ENCODE measurements at regions not wholly inside any gene's neighbourhood (a gene's known extent, or its start where the extent isn't known, plus 50 kb on each side); places are given as distances from the start of the nearest gene placed in this dataset.
"Not testable (repeated sequence)": the region's sequence is repeated elsewhere in the genome, so short reads cannot be mapped to it uniquely, and the experiment has no call there.

DNA sequence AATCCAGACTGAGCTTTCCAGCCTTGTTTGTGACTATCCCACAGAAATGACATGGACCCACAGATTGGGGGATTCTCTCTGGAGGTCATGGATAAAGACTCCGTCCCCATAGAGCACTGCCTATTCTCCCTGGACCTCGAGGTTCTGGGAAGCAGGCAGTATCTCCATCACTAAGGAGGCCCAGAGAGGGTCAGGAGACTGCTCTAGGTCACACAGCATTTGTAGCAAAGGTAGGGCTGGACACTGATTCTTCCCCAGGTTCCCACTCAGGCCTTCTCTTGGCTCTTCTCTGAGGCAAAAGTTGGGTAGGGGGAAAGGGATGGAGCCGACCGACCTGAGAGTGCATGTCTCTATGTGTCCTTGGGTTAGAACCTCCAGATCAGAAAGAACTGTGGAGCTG is 80.9 kb downstream of the PTPRS start:
- no peak for DNase-seq (ENCODE audit: low spot score)

DNA sequence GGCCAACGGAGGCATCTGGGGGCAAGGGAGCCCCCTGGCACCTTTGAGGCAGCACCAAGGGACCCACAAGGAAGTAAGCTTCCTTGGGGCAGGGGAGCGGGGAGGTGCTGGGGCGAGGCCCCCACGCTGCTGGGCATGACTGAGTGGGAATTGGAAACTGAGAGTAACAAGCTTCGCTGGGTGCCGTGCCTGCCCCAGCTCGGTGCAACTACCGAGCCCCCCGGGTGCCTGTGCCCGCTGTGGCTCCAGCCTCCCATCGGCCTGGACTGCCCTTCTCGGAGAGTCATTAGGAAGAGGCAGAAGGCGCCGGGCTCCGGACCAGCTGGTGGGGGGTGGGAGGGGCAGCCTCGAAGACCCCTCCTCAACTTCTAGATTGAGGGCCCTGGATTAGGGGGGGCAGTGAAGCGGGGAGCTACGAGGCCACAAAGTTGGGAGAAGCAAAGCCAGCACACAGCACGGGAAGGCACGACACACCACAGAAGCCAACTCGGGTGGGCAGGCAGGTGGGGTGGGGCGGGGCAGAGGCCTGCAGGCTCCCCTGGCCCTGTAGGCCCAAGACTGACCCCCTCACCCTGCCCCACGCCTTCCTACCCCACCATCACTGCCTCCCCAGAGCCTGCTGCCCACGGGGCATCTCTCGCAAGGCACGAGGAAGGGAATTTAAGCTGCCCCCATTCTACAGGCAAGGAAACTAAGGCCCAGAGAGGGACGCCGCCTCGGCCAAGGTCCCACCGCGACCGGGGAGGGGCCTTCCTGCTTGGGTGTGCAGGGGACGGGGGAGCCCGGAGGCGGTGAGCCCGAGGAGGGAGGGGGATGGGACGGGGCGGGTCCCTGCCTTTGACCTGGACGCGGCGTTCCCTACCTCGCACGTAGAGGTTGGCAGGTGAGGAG is 83.2 kb downstream of the PTPRS start:
- DNase-seq (ENCODE audit: low spot score): no peak

DNA sequence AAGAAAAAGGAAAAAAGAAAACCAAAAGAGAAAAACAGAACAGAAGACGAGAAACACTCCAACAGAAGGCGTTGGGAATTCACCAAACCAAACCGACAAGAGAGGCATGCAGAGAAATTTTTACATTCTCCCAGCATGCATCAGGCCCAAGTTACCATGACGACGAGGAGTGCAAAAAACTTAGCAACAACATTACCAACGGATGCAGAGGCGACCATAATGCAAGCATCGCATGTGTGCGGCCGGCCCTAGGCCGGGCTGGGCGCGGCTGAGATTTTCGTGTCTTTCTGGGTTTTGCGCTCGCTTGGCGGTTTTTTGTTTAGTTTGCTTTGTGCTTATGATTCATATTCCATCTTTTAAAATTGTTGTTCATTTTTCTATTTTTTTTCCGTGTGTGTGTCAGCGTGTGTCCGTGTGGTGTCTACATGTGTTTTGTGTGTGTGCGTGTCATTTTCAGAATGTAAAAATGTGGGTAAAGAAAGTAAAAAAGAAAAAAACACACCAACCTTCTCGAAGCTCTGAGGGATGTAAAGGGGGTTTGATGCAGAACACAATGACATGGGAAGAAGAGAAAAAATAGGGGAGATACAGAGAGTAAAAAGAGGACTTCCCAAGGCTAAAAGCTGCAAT is 84.9 kb downstream of the PTPRS start:
- no peak for DNase-seq (ENCODE audit: low spot score)

DNA sequence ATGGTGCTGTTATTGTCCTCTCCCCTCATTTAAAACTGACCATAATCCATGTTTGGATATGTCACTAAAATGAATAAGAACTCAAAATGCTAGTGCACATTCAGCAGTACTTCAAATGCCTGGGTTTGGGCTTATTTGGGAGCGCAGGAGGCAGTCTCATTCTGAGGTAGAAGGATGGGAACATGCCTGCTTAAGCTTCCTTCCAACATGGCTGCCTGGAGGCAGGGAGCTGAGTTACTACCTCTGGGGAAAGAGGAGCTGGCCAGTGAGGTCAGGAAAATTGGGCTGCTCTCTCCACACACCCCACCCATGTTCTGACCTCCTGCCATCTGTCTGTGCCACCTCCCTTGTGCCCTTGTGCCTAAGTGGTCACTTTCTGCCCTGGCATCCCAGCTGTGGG is 85.7 kb downstream of the PTPRS start:
- DNase-seq (ENCODE audit: low spot score): no peak

DNA sequence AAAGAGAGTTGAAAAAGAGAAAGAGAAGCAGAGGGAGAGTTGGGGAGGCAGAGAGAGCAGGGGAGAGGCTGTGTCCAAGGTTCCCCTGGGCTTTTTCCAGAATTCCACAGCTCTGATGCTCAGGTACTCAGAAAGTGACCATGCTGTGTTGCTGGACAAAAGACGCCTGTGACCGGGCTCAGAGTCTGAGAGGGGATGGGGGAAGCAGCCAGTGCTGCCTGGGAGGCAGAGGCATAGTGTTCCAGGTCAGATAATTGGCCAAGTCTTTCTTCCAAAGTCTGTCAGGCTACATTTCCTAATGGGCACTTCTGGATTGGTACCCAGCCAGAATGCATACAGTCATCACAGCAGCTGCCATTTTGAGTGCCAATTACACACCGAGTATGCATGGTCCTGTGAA is 86.1 kb downstream of the PTPRS start:
- no peak for DNase-seq (ENCODE audit: low spot score)

DNA sequence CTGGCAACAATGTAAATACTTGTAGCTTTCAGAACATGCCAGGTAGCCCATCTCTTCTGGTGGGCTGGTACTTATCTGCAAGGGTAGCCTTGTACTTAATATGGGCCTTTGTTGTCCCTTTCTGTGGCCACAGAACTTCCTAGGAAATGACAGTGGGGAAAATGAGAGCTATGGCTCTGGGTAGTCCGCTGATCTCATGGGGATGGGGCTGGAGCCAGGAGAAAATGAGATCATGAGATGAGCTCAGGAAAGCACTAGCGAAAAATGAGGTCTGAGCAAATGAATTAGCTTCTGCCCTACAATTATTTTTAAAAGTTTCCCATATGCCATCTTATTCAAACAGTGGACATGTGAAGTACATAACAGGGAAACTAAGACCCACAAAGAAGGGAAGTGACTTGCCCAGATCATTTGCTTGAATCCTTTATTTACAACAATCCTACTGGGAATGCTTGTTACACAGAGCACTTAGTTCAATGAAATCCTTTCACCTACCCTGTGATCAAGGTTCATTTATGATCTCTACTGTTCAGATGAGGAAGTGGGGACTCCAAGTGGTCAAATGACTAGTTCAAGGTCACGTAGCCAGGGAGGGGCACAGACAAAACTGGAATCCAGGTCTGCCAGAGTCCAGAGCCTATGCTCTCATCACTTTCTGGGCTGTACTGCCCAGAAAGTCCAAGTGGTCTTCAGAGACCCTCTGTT is 87.1 kb downstream of the PTPRS start:
- no peak for DNase-seq (ENCODE audit: low spot score)

GRCh38 chr19:5251096-5252065 is 89.2 kb downstream of the PTPRS start:
- DNase-seq (ENCODE audit: low spot score): no peak

GRCh38 chr19:5250127-5250659 is 90.4 kb downstream of the PTPRS start:
- no peak for DNase-seq (ENCODE audit: low spot score)

DNA sequence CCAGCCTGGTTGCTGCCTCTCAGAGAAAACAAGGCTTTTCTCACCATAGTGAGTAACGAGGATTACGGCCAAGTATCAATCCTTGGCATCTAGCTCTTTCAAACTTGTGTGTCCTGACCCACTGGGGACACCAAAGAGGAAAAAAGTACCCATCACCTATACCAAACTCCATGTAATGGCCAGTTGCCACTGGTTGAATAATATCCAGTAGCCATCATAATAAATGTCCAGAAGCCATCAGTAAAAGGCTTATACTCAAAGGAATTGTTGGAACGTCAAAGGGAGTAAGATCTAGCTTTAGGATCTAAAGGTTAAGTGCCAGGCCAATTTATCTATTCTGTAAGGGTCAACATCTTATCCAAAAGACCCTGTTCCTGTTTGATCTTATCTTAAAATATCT is 91.1 kb downstream of the PTPRS start:
- no peak for DNase-seq (ENCODE audit: low spot score)

DNA sequence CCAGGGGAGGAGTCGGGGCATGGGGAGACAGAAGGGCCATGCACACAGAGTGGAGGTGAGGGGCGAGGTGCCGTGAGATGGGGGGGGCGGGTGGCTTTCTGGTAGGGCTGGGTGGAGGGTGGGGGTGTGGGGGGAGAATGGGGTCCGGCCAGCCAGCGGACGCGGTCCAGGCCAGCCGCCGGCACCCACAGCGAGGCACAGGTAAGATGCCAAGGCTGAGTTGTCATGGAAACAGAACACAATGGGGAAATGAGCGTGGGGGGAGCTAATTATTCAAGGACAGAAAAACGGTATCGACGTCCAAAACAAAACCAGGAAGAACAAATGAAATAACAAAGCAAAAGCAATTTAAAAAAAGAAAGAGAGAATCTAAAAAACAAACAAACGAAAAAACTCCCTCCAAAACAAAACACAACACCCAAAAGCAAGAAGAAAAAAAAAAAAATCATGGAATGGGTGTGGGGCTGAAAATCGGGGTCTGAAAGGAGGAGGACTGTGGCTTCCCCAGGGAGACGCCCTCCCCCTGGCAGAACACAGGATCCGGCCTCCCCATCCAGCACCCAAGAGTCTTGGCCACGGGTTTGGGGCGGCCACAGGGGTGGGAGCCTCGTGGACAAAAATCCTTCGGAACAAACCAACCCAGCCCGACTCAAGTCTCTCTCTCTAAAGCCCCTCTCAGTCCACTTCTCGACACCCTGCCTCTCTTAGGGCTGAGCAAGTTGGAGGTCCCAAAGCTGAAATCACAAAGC is 92.5 kb downstream of the PTPRS start:
- no peak for DNase-seq (ENCODE audit: low spot score)

GRCh38 chr19:5246554-5247155 is 94.0 kb downstream of the PTPRS start:
- no peak for DNase-seq (ENCODE audit: low spot score)

DNA sequence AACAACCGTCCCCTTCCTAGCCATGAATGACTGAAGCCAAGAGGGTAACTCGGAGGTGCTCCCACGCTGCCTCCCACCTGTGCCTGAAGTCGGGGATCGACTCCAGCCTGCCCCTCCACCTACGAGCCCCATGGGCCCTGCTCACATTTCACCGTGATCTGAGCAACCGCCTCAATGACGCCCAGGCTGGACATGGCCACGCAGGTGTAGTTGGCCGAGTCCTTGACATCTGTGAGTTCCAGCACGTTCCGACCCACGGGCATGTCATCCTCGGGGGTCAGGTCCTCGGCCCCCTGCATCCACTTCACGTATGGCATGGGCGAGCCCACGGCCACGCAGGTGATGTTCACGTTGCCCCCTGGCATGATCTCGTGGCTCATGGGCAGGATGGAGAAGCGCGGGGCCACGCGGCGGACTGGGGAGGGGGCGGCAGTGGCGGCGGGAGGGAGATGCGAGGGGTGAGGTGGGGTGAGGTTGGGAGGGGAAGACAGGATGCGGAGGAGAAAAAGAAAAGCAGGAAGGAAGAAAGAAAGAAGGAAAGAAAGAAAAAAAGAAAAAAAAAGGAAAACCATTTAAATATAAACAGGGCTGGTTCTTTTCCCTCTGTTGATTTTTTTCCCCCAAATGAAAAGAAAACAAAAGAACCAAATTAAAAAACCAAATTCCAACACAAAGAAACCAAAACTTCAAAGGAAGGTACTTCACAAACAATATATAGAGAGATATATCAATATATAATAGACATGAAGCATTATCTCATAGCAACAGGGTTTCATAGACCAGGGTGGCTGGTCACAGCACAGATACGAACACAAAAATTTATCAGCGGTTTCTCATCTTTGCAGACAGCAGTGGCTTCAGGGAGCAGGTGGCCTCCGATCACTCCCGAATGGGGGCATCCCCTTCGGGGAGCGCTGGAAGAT is 94.7 kb downstream of the PTPRS start:
- no peak for DNase-seq (ENCODE audit: low spot score)

DNA sequence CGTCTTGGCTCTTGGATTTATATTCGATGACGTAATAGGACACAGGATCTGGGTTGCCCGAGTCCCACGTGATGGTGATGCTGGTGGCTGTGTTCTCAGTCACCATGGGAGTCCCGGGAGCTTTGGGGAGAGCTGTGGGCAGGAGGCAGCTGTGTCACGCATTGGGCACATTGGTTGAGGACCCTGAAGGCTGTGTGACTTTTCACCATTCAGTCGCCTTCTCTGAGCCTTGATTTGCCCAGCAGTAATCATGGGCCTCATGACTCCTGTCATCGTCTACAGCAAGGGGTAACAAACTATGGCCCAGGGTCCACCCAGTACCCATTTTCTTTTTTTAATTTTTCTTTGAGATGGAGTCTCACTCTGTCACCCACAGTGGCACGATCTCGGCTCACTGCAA is 96.3 kb downstream of the PTPRS start:
- DNase-seq (ENCODE audit: low spot score): no peak

GRCh38 chr19:5243878-5244277 is 96.7 kb downstream of the PTPRS start:
- no peak for DNase-seq (ENCODE audit: low spot score)

DNA sequence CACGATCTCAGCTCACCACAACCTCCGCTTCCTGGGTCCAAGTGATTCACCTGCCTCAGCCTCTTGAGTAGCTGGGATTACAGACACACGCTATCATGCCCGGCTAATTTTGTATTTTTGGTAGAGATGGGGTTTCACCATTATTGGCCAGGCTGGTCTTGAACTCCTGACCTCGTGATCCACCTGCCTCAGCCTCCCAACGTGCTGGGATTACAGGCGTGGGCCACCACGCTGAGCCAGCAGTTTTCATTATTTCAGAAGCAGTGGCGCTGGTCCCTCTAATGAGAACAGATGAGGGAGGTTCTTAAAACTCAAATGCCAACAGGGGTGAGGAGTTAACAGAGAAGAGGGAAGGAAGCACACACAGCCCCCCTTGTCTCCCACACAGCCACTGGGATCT is 98.7 kb downstream of the PTPRS start:
- not testable (repeated sequence) for DNase-seq (ENCODE audit: low spot score)

DNA sequence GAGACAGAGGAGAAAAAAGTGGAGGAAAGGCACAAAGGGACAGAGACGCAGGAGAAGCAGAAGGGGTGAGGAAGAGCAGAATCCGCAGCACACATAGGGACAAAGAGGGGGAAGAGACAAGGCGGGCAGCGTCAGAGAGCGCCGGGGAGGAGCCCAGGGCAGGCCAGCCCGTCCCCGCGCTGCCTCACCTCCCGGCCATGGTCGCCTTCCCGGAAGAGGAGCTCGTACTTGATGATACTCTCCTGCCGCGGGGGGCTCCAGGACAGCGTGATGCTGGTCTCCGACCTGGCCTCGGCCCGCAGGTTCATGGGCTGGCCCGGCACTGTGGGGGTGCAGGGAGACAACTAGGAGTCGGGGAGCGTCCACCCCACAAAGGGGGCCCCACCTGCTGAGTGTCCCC is 100.6 kb downstream of the PTPRS start:
- DNase-seq (ENCODE audit: low spot score): no peak

DNA sequence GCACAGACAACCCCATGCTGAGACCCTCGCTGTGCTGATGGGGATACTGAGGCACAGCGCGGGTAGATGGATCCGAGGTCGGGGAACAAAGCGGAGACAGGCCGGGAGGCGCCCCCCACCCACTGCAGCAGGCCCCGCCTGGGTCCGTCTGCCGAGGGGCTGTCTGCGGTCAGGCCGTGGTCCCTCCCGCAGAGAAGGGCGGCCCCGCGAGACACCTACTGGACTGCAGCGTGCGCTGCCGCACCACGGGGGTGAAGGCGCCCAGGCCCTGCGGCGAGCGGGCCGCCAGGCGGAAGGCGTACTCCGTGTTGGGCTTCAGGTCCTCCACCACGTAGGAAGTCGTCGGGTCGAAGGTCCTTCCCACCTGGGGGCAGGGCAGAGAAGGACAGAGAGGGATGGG is 101.9 kb downstream of the PTPRS start:
- no peak for DNase-seq (ENCODE audit: low spot score)

GRCh38 chr19:5237939-5238480 is 102.6 kb downstream of the PTPRS start:
- no peak for DNase-seq (ENCODE audit: low spot score)
